GM06990 (cell line): ENCODE measurements at regions not wholly inside any gene's neighbourhood (a gene's known extent, or its start where the extent isn't known, plus 50 kb on each side); places are given as distances from the start of the nearest gene placed in this dataset.

ENCODE experiments used
- DNase-seq: peaks from one replicate; pipeline ENCODE4 v3.0.0-alpha.2; 2011; ENCODE audit not compliant: insufficient read length; ENCODE audit errors: extremely low read depth
- H3K27me3 ChIP-seq: replicated peaks from 2 replicates; pipeline ENCODE4 v1.6.0; 2011; ENCODE audit warnings: low read length; ENCODE audit not compliant: control insufficient read depth, insufficient read depth
- H3K36me3 ChIP-seq: 2 replicates; pipeline ENCODE4 v1.5.1; 2011; ENCODE audit warnings: low read length; ENCODE audit not compliant: control insufficient read depth, insufficient read depth
- H3K4me3 ChIP-seq: replicated peaks from 2 replicates; pipeline ENCODE4 v1.5.1; 2011; ENCODE audit warnings: low read depth, mild to moderate bottlenecking, control low read depth, low read length
- TF ChIP-seq, protein P1 (sequence below): IDR thresholded peaks from 2 replicates; pipeline ENCODE4 v1.5.1; 2011; ENCODE audit warnings: low read length, control low read depth, mild to moderate bottlenecking, inconsistent platforms; ENCODE audit not compliant: insufficient read depth, poor library complexity, severe bottlenecking

DNA sequence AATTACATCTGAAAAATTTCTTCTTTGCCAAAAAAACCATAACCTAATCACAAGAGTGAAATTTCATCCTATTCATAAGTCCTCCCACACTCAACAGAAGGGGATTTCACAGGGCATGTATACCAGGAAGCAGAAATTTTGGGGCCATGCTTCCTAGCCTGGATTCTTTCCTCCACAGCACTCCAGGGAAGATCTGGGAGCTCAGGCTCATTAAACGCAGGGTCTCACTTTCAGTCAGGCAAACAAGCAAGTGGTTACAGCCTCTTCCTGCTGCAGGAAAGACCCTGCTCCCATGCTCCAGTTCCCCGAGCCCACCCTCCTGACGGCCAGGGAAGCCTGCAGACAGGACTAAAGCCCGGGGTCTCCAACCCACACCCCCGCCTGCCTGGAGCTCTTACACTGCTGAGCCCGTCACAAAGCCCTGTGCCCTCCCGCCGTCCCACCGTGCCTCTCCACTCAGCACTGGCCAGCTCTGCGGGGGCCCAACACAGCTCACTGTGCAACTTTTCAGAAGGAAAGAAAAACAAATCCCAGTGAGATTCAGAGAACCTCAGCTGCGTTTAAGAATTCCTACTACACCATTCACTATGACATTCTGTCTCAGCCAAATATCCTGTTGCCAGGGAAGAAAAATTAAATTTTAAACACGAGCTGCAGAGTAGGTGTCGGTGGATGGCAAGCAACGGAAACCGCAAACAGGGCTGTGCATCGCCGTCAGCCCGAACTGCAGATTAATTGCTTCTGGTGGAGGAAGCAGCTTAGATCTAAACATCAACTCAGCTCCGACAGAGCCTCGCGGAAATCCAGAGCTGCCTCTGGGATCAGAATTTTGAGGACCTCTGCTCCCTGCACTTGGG is 106.7 kb upstream of the SFSWAP start:
- TF ChIP-seq, protein P1, sequence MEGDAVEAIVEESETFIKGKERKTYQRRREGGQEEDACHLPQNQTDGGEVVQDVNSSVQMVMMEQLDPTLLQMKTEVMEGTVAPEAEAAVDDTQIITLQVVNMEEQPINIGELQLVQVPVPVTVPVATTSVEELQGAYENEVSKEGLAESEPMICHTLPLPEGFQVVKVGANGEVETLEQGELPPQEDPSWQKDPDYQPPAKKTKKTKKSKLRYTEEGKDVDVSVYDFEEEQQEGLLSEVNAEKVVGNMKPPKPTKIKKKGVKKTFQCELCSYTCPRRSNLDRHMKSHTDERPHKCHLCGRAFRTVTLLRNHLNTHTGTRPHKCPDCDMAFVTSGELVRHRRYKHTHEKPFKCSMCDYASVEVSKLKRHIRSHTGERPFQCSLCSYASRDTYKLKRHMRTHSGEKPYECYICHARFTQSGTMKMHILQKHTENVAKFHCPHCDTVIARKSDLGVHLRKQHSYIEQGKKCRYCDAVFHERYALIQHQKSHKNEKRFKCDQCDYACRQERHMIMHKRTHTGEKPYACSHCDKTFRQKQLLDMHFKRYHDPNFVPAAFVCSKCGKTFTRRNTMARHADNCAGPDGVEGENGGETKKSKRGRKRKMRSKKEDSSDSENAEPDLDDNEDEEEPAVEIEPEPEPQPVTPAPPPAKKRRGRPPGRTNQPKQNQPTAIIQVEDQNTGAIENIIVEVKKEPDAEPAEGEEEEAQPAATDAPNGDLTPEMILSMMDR = no peak
- H3K36me3 ChIP-seq = no peaks in the 10 kb centered on the region
- H3K4me3 ChIP-seq = no peak overlapping the region
- no peaks in the 10 kb centered on the region for H3K27me3 ChIP-seq
- DNase-seq = peak; percentile 39

DNA sequence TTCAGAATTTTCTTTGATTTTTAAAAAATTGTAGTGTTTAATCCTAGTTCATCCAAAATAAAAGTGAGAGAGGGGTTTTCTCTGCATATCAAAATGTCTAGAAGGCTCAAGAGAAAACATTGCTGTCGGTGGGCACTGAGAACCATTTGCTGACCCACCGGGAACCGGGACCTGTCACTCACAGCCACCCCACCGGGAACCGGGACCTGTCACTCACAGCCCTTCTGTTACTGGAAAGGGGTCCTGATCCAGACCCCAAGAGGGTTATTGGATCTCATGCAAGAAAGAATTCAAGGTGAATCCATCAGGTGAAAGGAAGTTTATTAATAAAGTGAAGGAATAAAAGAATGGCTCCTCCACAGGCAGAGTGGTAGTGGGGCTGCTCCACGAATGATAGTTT is 106.0 kb upstream of the SFSWAP start:
- Histone ChIP-seq H3K4me3 (no peak overlapping the region), H3K27me3 (no peaks in the 10 kb centered on the region), H3K36me3 (no peaks in the 10 kb centered on the region)
- no peak for DNase-seq
- TF ChIP-seq, protein P1 = no peak

DNA sequence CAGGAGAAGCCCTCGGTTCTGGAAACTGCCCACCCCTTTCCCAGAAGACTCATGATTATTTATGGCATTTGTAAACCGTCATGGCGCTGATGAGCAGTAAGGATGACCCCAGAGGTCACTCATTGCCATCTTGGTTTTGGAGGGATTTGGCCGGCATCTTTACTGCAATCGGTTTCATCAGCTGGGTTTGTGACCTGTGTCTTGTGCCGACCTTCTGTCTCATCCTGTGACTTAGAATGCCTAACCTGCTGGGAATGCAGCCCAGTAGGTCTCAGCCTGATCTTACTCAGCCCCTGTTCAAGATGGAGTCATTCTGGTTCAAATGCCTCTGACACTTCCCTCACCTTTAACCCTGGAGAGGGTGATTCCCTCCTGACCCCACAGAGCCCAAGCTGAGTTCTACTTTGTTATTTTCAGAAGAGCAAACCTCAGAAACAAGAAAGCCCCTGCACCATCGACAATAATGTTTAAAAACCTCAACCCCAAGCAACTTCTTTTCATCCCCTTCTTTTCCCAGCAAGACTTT is 105.5 kb upstream of the SFSWAP start:
- TF ChIP-seq, protein P1 = no peak
- Histone ChIP-seq H3K27me3 (no peaks in the 10 kb centered on the region), H3K36me3 (no peaks in the 10 kb centered on the region), H3K4me3 (no peak overlapping the region)
- no peak for DNase-seq

GRCh38 chr12:131606218-131606901 is 104.5 kb upstream of the SFSWAP start:
- no peak for DNase-seq
- no peak overlapping the region for H3K4me3 ChIP-seq
- no peaks in the 10 kb centered on the region for H3K27me3 ChIP-seq
- TF ChIP-seq, protein P1 = no peak
- H3K36me3 ChIP-seq = no peaks in the 10 kb centered on the region

DNA sequence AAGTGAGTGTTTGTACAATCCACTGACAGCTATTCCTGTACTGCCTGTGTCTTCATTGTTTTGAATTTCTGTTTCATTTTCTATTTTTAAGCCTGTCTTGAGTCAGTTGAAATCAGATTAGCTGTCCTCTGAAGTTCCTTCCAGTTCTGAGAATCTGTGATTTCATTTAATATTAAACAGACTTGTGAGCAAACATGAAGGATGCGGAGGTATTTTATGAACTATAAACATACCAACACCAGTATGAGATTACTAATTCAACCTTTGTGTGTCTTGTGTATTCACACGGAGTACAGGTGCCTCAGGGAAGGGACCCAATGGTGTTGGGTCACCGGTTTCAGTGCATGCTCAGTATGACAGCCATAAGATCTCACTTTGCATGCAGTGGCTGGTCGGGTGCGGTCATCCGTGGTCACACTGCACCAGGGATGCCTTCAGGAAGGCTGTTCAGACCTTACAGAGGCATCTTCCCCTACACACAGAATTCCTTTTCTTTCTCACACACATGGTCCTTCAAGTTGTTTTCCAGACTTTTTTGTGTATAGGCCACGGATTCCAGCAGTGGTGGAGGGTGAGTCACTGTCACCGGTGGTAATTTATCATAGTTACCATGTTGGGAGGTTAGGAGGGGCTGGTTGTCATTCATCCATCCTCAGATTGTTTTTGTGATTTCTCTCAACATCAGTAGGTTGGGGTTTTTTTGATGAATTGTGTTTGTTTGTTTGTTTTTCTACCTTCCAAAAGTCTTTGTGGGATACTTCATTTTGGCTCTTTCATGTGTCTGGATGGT is 103.0 kb upstream of the SFSWAP start:
- TF ChIP-seq, protein P1 = no peak
- Histone ChIP-seq H3K4me3 (peak overlapping the region; percentile 32), H3K36me3 (no peaks in the 10 kb centered on the region), H3K27me3 (no peaks in the 10 kb centered on the region)
- peak; percentile 63 for DNase-seq
